ENCODE measurements at regions not wholly inside any gene's neighbourhood (a gene's known extent, or its start where the extent isn't known, plus 50 kb on each side); places are given as distances from the start of the nearest gene placed in this dataset.

DNA sequence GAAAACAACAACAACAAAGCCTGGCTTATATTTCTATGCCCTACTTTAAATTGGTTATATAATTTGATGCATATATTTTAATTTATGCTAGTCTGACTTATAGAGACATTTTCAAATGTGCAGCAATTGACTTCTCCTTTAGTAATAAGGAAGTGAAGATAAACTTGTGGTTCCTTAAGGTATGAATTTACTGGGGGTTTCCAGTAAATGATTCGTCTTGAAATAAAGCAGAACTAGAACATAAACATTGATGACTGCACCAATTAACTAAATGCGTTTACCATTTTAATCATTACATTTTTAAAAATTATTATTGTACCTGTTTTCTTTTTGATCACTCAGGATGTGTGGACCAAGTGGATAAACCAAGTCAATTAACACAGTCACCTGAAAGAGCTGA, 99.6 kb upstream of the CCSER1 start:
- no peak overlapping the region for H2BK120ac ChIP-seq (ENCODE audit: low read depth, low read length)
- H3K56ac ChIP-seq (ENCODE audit: extremely low read depth, insufficient read depth, low read length), result no peak overlapping the region
- no peak overlapping the region for H4K91ac ChIP-seq (ENCODE audit: insufficient read depth, low read depth, low read length)
- H2AFZ ChIP-seq (replicated peaks; ENCODE audit: low read length, poor library complexity), result no peak overlapping the region
- BruUV-seq (replicated peaks), result no TSS peak
- H4K20me1 ChIP-seq (ENCODE audit: insufficient read depth, low read length), result no peaks in the 10 kb centered on the region
- no peak overlapping the region for H2AK9ac ChIP-seq (replicated peaks; ENCODE audit: low read depth, low read length, poor library complexity)
- no peaks in the 10 kb centered on the region for H3K36me3 ChIP-seq (ENCODE audit: control insufficient read depth, insufficient read depth, low read length)
- DNase-seq, result no peak
- no peak overlapping the region for H4K8ac ChIP-seq (ENCODE audit: low read depth in 2 of 2, low read length in 2 of 2)
- H2BK5ac ChIP-seq (ENCODE audit: low read depth, low read length, poor library complexity, severe bottlenecking), result no peak overlapping the region
- TF ChIP-seq MAFK (IDR thresholded peaks at IDR 0.05; ENCODE audit: low read depth, low read length), result no peak
- no peak for TF ChIP-seq RFX5 (IDR thresholded peaks at IDR 0.05; ENCODE audit: low read depth, low read length)
- TF ChIP-seq NFE2L2 (IDR thresholded peaks at IDR 0.05; ENCODE audit: low read depth, low read length), result no peak
- TF ChIP-seq MAZ (IDR thresholded peaks at IDR 0.05; ENCODE audit: borderline replicate concordance, low read depth, low read length), result no peak
- TF ChIP-seq, protein P1, sequence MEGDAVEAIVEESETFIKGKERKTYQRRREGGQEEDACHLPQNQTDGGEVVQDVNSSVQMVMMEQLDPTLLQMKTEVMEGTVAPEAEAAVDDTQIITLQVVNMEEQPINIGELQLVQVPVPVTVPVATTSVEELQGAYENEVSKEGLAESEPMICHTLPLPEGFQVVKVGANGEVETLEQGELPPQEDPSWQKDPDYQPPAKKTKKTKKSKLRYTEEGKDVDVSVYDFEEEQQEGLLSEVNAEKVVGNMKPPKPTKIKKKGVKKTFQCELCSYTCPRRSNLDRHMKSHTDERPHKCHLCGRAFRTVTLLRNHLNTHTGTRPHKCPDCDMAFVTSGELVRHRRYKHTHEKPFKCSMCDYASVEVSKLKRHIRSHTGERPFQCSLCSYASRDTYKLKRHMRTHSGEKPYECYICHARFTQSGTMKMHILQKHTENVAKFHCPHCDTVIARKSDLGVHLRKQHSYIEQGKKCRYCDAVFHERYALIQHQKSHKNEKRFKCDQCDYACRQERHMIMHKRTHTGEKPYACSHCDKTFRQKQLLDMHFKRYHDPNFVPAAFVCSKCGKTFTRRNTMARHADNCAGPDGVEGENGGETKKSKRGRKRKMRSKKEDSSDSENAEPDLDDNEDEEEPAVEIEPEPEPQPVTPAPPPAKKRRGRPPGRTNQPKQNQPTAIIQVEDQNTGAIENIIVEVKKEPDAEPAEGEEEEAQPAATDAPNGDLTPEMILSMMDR (conservative IDR thresholded peaks at IDR 0.05; ENCODE audit: low read depth, low read length), result no peak
- TF ChIP-seq MXI1 (IDR thresholded peaks at IDR 0.05; ENCODE audit: borderline replicate concordance, low read depth, low read length), result no peak
- TF ChIP-seq POLR2A (IDR thresholded peaks at IDR 0.05; ENCODE audit: low read depth, low read length), result no peak
- no peak for TF ChIP-seq SMC3 (IDR thresholded peaks at IDR 0.05; ENCODE audit: low read depth, low read length)
- TF ChIP-seq CEBPB (IDR thresholded peaks at IDR 0.05; ENCODE audit: low read depth, low read length), result no peak
- TF ChIP-seq RAD21 (IDR thresholded peaks at IDR 0.05; ENCODE audit: low read length), result no peak
- no peak for TF ChIP-seq RCOR1 (IDR thresholded peaks at IDR 0.05; ENCODE audit: insufficient replicate concordance, low read length)
- TF ChIP-seq, protein P2, sequence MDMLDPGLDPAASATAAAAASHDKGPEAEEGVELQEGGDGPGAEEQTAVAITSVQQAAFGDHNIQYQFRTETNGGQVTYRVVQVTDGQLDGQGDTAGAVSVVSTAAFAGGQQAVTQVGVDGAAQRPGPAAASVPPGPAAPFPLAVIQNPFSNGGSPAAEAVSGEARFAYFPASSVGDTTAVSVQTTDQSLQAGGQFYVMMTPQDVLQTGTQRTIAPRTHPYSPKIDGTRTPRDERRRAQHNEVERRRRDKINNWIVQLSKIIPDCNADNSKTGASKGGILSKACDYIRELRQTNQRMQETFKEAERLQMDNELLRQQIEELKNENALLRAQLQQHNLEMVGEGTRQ (IDR thresholded peaks at IDR 0.05; ENCODE audit: low read depth, low read length), result no peak
- TF ChIP-seq, protein P3, sequence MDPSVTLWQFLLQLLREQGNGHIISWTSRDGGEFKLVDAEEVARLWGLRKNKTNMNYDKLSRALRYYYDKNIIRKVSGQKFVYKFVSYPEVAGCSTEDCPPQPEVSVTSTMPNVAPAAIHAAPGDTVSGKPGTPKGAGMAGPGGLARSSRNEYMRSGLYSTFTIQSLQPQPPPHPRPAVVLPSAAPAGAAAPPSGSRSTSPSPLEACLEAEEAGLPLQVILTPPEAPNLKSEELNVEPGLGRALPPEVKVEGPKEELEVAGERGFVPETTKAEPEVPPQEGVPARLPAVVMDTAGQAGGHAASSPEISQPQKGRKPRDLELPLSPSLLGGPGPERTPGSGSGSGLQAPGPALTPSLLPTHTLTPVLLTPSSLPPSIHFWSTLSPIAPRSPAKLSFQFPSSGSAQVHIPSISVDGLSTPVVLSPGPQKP (IDR thresholded peaks at IDR 0.05; ENCODE audit: borderline replicate concordance, low read depth, low read length), result no peak
- TF ChIP-seq FOS (IDR thresholded peaks at IDR 0.05; ENCODE audit: low read depth, low read length), result no peak
- TF ChIP-seq BHLHE40 (IDR thresholded peaks at IDR 0.05; ENCODE audit: low read depth, low read length), result no peak
- TF ChIP-seq CHD1 (IDR thresholded peaks at IDR 0.05; ENCODE audit: low read depth, low read length), result no peak
- in situ Hi-C loops (cut with MboI; ENCODE audit: low sequenced_read_pairs), result no loop called here
- no peak overlapping the region for H2BK20ac ChIP-seq (ENCODE audit: low read depth, low read length)
- no peak overlapping the region for H3K18ac ChIP-seq (ENCODE audit: low read depth, low read length)
- no peaks in the 10 kb centered on the region for H3K9me1 ChIP-seq (ENCODE audit: insufficient read depth, low read length)
- H3K4me3 ChIP-seq (ENCODE audit: insufficient read depth, low read depth, low read length), result no peak overlapping the region
- WGBS, 2 experiments (ENCODE audit: extremely low coverage in 2 of 2, insufficient read length in 1 of 2), result no CpG with 5 or more reads among the region's 2 CpGs
- no peak overlapping the region for H4K5ac ChIP-seq (ENCODE audit: low read depth, low read length)
- no peaks in the 10 kb centered on the region for H3K9me3 ChIP-seq (ENCODE audit: control insufficient read depth, insufficient read depth, low read length)
- H3K27me3 ChIP-seq (ENCODE audit: control insufficient read depth, insufficient read depth, low read length), result no peaks in the 10 kb centered on the region
- no peaks in the 10 kb centered on the region for H3K4me1 ChIP-seq (ENCODE audit: control insufficient read depth, insufficient read depth, low read length)
- no peak overlapping the region for H3K27ac ChIP-seq (ENCODE audit: insufficient read depth, low read length)
- no peak overlapping the region for H2AK5ac ChIP-seq (ENCODE audit: low read depth, low read length)
- dilution Hi-C loops (cut with HindIII; ENCODE audit: low sequenced_read_pairs, unreplicated experiment), result no loop called here
- no peak overlapping the region for H3K4ac ChIP-seq (ENCODE audit: low read depth, low read length)
- no peak overlapping the region for H3K4me2 ChIP-seq (ENCODE audit: low read depth, low read length)
- no peaks in the 10 kb centered on the region for H3K79me1 ChIP-seq (ENCODE audit: low read depth in 1 of 2, low read length in 2 of 2)
- H3K9ac ChIP-seq (ENCODE audit: low read depth, low read length), result no peak overlapping the region
- H3K14ac ChIP-seq (replicated peaks; ENCODE audit: low read depth, low read length), result no peak overlapping the region
- no peak overlapping the region for H2BK15ac ChIP-seq (ENCODE audit: low read depth, low read length)
- no peak for ATAC-seq (ENCODE audit: low read depth)
- no peak overlapping the region for H3K23ac ChIP-seq (ENCODE audit: low read depth, low read length)
- CTCF ChIA-PET, result no interaction called here
- POLR2A ChIA-PET (ENCODE audit: unreplicated experiment), result no interaction called here
- intact Hi-C loops (cut with micrococcal nuclease), result loop anchor here (5.0 kb wide), 1 partner anchor 265 kb away; no protein-coding TSS in a partner anchor
